GM18870 (cell line): ENCODE measurements at regions not wholly inside any gene's neighbourhood (a gene's known extent, or its start where the extent isn't known, plus 50 kb on each side); places are given as distances from the start of the nearest gene placed in this dataset.

ENCODE experiments used
- ATAC-seq: cut with Tn5 transposase; IDR thresholded peaks from one replicate; pipeline ENCODE4 v1.9.1; 2021; ENCODE audit warnings: moderate library complexity; ENCODE audit not compliant: unreplicated experiment

DNA sequence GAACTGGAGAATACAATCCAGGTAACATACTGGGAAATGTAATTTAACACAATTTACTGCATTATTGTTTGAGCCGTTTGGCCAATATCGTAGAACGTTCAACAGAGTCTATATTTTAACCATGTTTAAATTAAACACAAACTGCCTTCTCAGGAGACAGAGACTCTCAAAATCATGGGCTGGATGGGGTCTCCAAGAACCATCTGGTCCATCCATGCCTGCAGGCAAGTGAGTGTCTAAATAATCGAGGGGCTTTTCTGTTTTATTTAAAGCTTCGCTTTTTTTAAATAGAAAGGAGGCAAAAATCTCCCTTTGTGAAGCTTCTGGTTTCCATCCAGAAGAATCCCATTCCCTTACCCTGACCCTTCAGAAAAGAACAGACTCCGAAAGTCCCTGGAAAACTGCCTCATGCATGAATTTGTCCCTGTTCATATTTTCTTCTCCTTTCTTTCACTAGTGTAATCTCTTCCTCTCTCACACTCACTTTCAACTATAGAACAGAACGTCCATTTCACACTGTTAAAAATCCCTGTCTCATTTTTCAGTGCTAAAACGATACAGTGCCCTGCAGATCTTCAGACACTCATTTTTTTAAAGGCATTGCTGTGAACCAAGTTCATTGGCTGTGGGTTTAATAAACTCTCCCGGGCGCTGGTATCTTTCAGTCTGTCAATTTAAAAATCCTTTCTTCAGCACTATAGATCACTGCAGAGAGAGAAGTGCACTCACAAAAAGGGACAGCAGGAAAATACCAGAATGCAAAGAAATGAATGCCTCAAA, 111.4 kb upstream of the TOM1L1 start:
- ATAC-seq, result no peak

GRCh38 chr17:54793271-54793670, 107.4 kb upstream of the TOM1L1 start:
- ATAC-seq, result no peak

GRCh38 chr17:54795046-54795445, 105.6 kb upstream of the TOM1L1 start:
- ATAC-seq, result peak; percentile 48

- ATAC-seq, result no peak
These were observed 93.3 kb upstream of the TOM1L1 start for GRCh38 chr17:54807331-54807730.

DNA sequence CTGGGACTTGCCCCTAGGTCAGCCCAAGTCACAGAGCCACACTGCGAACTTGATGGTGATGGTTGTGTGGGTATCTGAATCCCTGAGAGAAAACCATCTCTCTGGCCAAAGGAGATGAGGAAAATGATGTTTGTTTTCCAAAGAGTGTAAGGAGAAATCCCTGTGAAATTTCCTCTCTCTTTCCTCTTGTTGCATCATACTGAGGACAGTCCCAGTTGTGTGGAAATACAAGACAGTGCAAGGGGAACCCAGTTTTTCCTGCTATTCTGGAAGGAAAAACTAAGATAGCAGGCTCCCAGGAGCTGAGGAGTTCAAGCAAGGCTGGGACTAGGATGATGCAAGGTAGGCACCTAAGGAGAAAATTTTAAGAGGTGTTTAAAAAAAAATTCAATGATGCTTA, 86.8 kb upstream of the TOM1L1 start:
- ATAC-seq, result no peak

GRCh38 chr17:54814371-54814770, 86.3 kb upstream of the TOM1L1 start:
- ATAC-seq, result no peak

- no peak for ATAC-seq
These were observed 66.6 kb upstream of the TOM1L1 start for GRCh38 chr17:54834086-54834485.

- ATAC-seq, result no peak
These were observed 65.6 kb upstream of the TOM1L1 start for GRCh38 chr17:54835015-54835414.

DNA sequence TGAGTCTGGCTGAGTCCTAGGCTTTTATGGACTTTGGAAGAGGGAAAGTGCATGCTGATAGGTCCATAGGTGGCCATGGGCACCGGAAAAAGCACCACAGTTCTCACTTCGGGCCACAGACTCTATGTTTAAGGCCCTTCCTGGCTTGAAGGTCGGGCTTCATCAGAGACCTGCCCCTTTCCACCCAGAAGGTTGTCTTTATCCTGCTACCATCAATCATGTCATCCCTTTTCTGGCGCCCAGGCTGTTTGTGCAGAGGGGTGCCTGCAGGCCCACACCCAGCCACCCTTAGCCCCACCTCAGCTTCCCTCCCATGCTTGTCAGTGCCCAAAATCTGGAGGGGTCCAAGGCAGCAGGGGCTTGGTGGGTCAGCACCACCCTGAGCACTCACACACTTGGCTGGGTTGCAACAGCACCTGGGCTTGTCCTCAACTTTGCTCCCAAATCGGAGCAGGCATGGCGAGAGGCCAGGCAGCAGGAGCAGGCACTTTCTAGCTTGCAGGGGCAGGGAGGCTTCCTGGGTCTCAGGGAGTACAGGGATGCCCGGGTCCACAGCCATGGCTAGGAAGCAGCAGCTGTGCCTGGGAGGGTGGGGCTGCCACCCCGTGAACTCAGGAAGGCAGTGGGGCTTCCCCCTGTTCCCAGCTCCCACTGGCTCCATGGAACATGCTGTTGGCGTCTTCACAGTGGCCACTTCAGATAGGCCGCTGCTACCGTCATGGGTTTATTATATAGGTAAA, 63.8 kb upstream of the TOM1L1 start:
- ATAC-seq, result no peak

GRCh38 chr17:54838651-54839421, 61.8 kb upstream of the TOM1L1 start:
- no peak for ATAC-seq

- no peak for ATAC-seq
These were observed 61.2 kb upstream of the TOM1L1 start for GRCh38 chr17:54839447-54839846.

- ATAC-seq, result no peak
These were observed 59.6 kb upstream of the TOM1L1 start for GRCh38 chr17:54840885-54841591.

DNA sequence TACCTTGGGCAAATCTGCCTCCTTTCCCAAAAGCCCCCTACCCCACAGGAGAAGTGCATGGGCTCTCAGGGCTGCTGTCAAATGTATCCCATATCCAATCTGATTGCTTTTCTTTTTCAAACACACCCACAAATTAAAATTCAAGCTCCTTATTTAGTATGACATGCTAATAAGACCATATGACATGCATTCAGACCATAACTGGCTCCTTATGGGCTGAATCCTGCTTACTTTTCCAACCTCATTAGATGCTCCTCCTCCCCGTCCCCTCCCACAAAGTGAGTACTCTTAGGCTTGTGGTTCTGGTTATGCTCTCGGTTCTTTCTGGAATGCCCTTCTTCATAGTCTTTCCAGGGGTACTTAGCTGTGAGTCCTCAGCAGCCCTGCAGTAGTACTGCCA, 59.0 kb upstream of the TOM1L1 start:
- ATAC-seq, result no peak

DNA sequence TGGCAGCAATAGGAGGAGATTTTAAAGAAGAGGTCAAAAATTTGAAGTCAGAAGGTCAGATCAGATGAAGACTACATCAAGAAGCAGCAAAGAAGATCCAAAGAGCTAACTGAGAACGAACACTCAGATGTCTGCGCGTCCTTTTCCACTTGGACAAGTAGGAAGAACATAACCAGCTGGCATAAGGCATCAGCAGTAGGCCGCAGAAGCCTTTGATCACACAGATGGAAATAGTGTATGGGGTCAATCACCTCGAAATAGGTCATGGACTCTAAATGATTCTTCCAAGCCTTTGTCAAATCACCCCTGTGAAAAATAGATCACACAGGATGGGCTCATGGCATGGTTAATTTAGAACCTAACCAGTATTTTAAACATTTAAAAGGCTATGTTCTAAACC, 56.4 kb upstream of the TOM1L1 start:
- ATAC-seq, result no peak

- ATAC-seq, result no peak
These were observed 52.2 kb upstream of the TOM1L1 start for GRCh38 chr17:54848368-54848987.

GRCh38 chr17:54849660-54850059, 51.0 kb upstream of the TOM1L1 start:
- ATAC-seq, result no peak
